GM23338 (cell line): ENCODE measurements at regions not wholly inside any gene's neighbourhood (a gene's known extent, or its start where the extent isn't known, plus 50 kb on each side); places are given as distances from the start of the nearest gene placed in this dataset.

Source experiments
- CREB1 ChIP-seq: fragments of 250-450 bp; sonication (Bioruptor Pico); IDR thresholded peaks from 2 replicates; pipeline ENCODE4 v1.5.0; 2020; ENCODE audit warnings: low read depth, mild to moderate bottlenecking, moderate library complexity
- EZH2 ChIP-seq: fragments of 200-600 bp; sonication (generic); IDR thresholded peaks from one replicate; pipeline ENCODE4 v1.8.0; 2017; ENCODE audit warnings: antibody characterized with exemption, mild to moderate bottlenecking, low read depth; ENCODE audit not compliant: unreplicated experiment
- EZH2phosphoT487 ChIP-seq: fragments of 200-600 bp; sonication (generic); IDR thresholded peaks from one replicate; pipeline ENCODE4 v1.8.1; 2018; ENCODE audit warnings: antibody characterized with exemption; ENCODE audit not compliant: unreplicated experiment
- JUNB ChIP-seq: IDR thresholded peaks from one replicate; pipeline ENCODE4 v1.6.1; 2016; ENCODE audit warnings: antibody characterized with exemption; ENCODE audit not compliant: unreplicated experiment
- NANOG ChIP-seq: IDR thresholded peaks from 2 replicates; pipeline ENCODE4 v1.6.1; 2016; ENCODE audit warnings: antibody characterized with exemption, borderline replicate concordance
- POLR2AphosphoS5 ChIP-seq: IDR thresholded peaks from 2 replicates; pipeline ENCODE4 v1.6.1; 2016; ENCODE audit warnings: antibody characterized with exemption, low read depth
- STAT1 ChIP-seq: IDR thresholded peaks from one replicate; pipeline ENCODE4 v1.6.1; 2016; ENCODE audit warnings: antibody characterized with exemption; ENCODE audit not compliant: unreplicated experiment
- ZNF114 ChIP-seq: fragments of 250-450 bp; sonication (Bioruptor Pico); IDR thresholded peaks from 2 replicates; pipeline ENCODE4 v1.5.0; 2020; ENCODE audit warnings: mild to moderate bottlenecking, moderate library complexity
- ZNF331 ChIP-seq: fragments of 250-450 bp; sonication (Bioruptor Pico); IDR thresholded peaks from 2 replicates; pipeline ENCODE4 v1.5.0; 2020; ENCODE audit warnings: low read depth, mild to moderate bottlenecking, moderate library complexity
- TF ChIP-seq, protein P1 (sequence below), 2 experiments: fragments of 200-600 bp in 1 of 2; sonication (generic) in 1 of 2; conservative IDR thresholded peaks; 2 replicates each; pipeline versions ENCODE4 v1.5.1 to v1.6.1; 2016 to 2017; ENCODE audit warnings: antibody characterized with exemption in 2 of 2, low read depth in 2 of 2, mild to moderate bottlenecking in 2 of 2, moderate library complexity in 1 of 2
- TF ChIP-seq, protein P2 (sequence below): IDR thresholded peaks from one replicate; pipeline ENCODE4 v1.6.1; 2018; ENCODE audit warnings: antibody characterized with exemption; ENCODE audit not compliant: unreplicated experiment
- TF ChIP-seq, protein P3 (sequence below): IDR thresholded peaks from 2 replicates; pipeline ENCODE4 v1.6.1; 2016; ENCODE audit warnings: antibody characterized with exemption

DNA sequence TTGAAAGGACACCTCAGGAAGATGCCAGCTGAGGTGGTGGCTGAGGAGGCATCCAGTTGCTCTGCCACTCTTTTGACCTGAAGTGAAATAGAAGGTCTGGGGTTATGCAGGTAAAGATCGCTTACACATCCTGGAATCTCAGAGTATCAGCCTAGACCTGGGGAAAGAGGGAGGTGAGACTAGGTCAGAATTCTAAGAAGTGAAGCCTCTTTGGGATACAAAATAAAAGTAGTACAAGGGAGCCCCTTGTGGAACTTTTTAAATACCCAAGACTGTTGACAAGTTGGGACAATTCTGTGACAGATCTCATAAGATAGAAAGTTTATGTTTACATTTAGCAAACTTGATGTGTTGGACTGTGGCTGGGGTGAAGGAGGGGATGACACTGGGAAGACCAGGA lies 263.1 kb downstream of the SPRY1 start:
- TF ChIP-seq, protein P1, sequence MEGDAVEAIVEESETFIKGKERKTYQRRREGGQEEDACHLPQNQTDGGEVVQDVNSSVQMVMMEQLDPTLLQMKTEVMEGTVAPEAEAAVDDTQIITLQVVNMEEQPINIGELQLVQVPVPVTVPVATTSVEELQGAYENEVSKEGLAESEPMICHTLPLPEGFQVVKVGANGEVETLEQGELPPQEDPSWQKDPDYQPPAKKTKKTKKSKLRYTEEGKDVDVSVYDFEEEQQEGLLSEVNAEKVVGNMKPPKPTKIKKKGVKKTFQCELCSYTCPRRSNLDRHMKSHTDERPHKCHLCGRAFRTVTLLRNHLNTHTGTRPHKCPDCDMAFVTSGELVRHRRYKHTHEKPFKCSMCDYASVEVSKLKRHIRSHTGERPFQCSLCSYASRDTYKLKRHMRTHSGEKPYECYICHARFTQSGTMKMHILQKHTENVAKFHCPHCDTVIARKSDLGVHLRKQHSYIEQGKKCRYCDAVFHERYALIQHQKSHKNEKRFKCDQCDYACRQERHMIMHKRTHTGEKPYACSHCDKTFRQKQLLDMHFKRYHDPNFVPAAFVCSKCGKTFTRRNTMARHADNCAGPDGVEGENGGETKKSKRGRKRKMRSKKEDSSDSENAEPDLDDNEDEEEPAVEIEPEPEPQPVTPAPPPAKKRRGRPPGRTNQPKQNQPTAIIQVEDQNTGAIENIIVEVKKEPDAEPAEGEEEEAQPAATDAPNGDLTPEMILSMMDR (conservative IDR thresholded peaks at IDR 0.05; ENCODE audit: low read depth in 2 of 2) = peak; percentile 50 to 62
- TF ChIP-seq, protein P2, sequence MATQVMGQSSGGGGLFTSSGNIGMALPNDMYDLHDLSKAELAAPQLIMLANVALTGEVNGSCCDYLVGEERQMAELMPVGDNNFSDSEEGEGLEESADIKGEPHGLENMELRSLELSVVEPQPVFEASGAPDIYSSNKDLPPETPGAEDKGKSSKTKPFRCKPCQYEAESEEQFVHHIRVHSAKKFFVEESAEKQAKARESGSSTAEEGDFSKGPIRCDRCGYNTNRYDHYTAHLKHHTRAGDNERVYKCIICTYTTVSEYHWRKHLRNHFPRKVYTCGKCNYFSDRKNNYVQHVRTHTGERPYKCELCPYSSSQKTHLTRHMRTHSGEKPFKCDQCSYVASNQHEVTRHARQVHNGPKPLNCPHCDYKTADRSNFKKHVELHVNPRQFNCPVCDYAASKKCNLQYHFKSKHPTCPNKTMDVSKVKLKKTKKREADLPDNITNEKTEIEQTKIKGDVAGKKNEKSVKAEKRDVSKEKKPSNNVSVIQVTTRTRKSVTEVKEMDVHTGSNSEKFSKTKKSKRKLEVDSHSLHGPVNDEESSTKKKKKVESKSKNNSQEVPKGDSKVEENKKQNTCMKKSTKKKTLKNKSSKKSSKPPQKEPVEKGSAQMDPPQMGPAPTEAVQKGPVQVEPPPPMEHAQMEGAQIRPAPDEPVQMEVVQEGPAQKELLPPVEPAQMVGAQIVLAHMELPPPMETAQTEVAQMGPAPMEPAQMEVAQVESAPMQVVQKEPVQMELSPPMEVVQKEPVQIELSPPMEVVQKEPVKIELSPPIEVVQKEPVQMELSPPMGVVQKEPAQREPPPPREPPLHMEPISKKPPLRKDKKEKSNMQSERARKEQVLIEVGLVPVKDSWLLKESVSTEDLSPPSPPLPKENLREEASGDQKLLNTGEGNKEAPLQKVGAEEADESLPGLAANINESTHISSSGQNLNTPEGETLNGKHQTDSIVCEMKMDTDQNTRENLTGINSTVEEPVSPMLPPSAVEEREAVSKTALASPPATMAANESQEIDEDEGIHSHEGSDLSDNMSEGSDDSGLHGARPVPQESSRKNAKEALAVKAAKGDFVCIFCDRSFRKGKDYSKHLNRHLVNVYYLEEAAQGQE = no peak
- TF ChIP-seq EZH2 (no peak), JUNB (no peak), POLR2AphosphoS5 (no peak), EZH2phosphoT487 (no peak), CREB1 (CRISPR knock-in tag) (no peak), STAT1 (no peak), ZNF114 (CRISPR knock-in tag) (no peak), ZNF331 (CRISPR knock-in tag) (no peak), NANOG (no peak)
- TF ChIP-seq, protein P3, sequence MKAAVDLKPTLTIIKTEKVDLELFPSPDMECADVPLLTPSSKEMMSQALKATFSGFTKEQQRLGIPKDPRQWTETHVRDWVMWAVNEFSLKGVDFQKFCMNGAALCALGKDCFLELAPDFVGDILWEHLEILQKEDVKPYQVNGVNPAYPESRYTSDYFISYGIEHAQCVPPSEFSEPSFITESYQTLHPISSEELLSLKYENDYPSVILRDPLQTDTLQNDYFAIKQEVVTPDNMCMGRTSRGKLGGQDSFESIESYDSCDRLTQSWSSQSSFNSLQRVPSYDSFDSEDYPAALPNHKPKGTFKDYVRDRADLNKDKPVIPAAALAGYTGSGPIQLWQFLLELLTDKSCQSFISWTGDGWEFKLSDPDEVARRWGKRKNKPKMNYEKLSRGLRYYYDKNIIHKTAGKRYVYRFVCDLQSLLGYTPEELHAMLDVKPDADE = no peak
